ENCODE measurements at regions not wholly inside any gene's neighbourhood (a gene's known extent, or its start where the extent isn't known, plus 50 kb on each side); places are given as distances from the start of the nearest gene placed in this dataset.

GRCh38 chr6:28807682-28808280, 116.0 kb downstream of the TRIM27 start:
- Histone ChIP-seq H3K27me3 (ENCODE audit: insufficient read depth, low read length) (peaks cover 40% of the 10 kb centered on the region), H3K4me3 (ENCODE audit: insufficient read depth, low read length) (peak overlapping the region; percentile 63), H3K9me3 (ENCODE audit: low read depth, low read length) (no peaks in the 10 kb centered on the region), H3K79me2 (ENCODE audit: insufficient read depth, low read length) (no peaks in the 10 kb centered on the region), H4K20me1 (ENCODE audit: insufficient read depth, low read length) (no peaks in the 10 kb centered on the region), H2AFZ (ENCODE audit: low read length) (no peak overlapping the region), H3K4me2 (ENCODE audit: insufficient read depth, low read length) (peak overlapping the region; percentile 85), H3K27ac (ENCODE audit: low read depth, low read length) (no peak overlapping the region), H3K36me3 (ENCODE audit: insufficient read depth, low read length) (no peaks in the 10 kb centered on the region), H3K4me1 (ENCODE audit: insufficient read depth, low read length) (peaks cover 18% of the 10 kb centered on the region)
- DNase-seq (ENCODE audit: insufficient read length, low spot score, missing footprints): no peak
- TF ChIP-seq CTCF (IDR thresholded peaks at IDR 0.05; ENCODE audit: extremely low read depth, low read depth, low read length): no peak

GRCh38 chr6:28808383-28808782, 115.4 kb downstream of the TRIM27 start:
- Histone ChIP-seq H3K4me3 (ENCODE audit: insufficient read depth, low read length) (peak overlapping the region; percentile 63), H4K20me1 (ENCODE audit: insufficient read depth, low read length) (no peaks in the 10 kb centered on the region), H3K27me3 (ENCODE audit: insufficient read depth, low read length) (peaks cover 46% of the 10 kb centered on the region), H3K27ac (ENCODE audit: low read depth, low read length) (no peak overlapping the region), H3K4me1 (ENCODE audit: insufficient read depth, low read length) (peaks cover 14% of the 10 kb centered on the region), H3K79me2 (ENCODE audit: insufficient read depth, low read length) (no peaks in the 10 kb centered on the region), H2AFZ (ENCODE audit: low read length) (no peak overlapping the region), H3K9me3 (ENCODE audit: low read depth, low read length) (no peaks in the 10 kb centered on the region), H3K4me2 (ENCODE audit: insufficient read depth, low read length) (peak overlapping the region; percentile 85), H3K36me3 (ENCODE audit: insufficient read depth, low read length) (no peaks in the 10 kb centered on the region)
- no peak for TF ChIP-seq CTCF (IDR thresholded peaks at IDR 0.05; ENCODE audit: extremely low read depth, low read depth, low read length)
- no peak for DNase-seq (ENCODE audit: insufficient read length, low spot score, missing footprints)

- Histone ChIP-seq H3K4me1 (ENCODE audit: insufficient read depth, low read length) (peaks cover 14% of the 10 kb centered on the region), H3K4me2 (ENCODE audit: insufficient read depth, low read length) (peak overlapping the region; percentile 91), H3K36me3 (ENCODE audit: insufficient read depth, low read length) (no peaks in the 10 kb centered on the region), H3K9me3 (ENCODE audit: low read depth, low read length) (no peaks in the 10 kb centered on the region), H3K27ac (ENCODE audit: low read depth, low read length) (no peak overlapping the region), H2AFZ (ENCODE audit: low read length) (peak overlapping the region; percentile 38), H3K4me3 (ENCODE audit: insufficient read depth, low read length) (peak overlapping the region; percentile 62), H3K79me2 (ENCODE audit: insufficient read depth, low read length) (no peaks in the 10 kb centered on the region), H4K20me1 (ENCODE audit: insufficient read depth, low read length) (no peaks in the 10 kb centered on the region), H3K27me3 (ENCODE audit: insufficient read depth, low read length) (peaks cover 57% of the 10 kb centered on the region)
- DNase-seq (ENCODE audit: insufficient read length, low spot score, missing footprints): no peak
- TF ChIP-seq CTCF (IDR thresholded peaks at IDR 0.05; ENCODE audit: extremely low read depth, low read depth, low read length): no peak
These were observed 113.7 kb downstream of the TRIM27 start for GRCh38 chr6:28809947-28810658.

- Histone ChIP-seq H4K20me1 (ENCODE audit: insufficient read depth, low read length) (no peaks in the 10 kb centered on the region), H3K79me2 (ENCODE audit: insufficient read depth, low read length) (no peaks in the 10 kb centered on the region), H2AFZ (ENCODE audit: low read length) (peak overlapping the region; percentile 38), H3K4me1 (ENCODE audit: insufficient read depth, low read length) (peaks cover 14% of the 10 kb centered on the region), H3K27me3 (ENCODE audit: insufficient read depth, low read length) (peaks cover 62% of the 10 kb centered on the region), H3K27ac (ENCODE audit: low read depth, low read length) (no peak overlapping the region), H3K36me3 (ENCODE audit: insufficient read depth, low read length) (no peaks in the 10 kb centered on the region), H3K4me2 (ENCODE audit: insufficient read depth, low read length) (peak overlapping the region; percentile 91), H3K9me3 (ENCODE audit: low read depth, low read length) (no peaks in the 10 kb centered on the region), H3K4me3 (ENCODE audit: insufficient read depth, low read length) (peak overlapping the region; percentile 62)
- no peak for DNase-seq (ENCODE audit: insufficient read length, low spot score, missing footprints)
- TF ChIP-seq CTCF (IDR thresholded peaks at IDR 0.05; ENCODE audit: extremely low read depth, low read depth, low read length): no peak
These were observed 113.1 kb downstream of the TRIM27 start for GRCh38 chr6:28810659-28811053.
